Inflammatory macrophage treated with lipopolysaccharide for 4 hours (primary cell): ENCODE measurements at regions not wholly inside any gene's neighbourhood (a gene's known extent, or its start where the extent isn't known, plus 50 kb on each side); places are given as distances from the start of the nearest gene placed in this dataset.

Experiments used
- DNase-seq: peaks from one replicate; pipeline ENCODE4 v3.0.0-alpha.2; 2020

GRCh38 chr10:124302951-124303505, 115.7 kb downstream of the OAT start:
- DNase-seq = no peak

GRCh38 chr10:124301736-124302135, 117.0 kb downstream of the OAT start:
- no peak for DNase-seq

- DNase-seq = no peak
Measured at GRCh38 chr10:124300735-124301134, 118.0 kb downstream of the OAT start.

DNA sequence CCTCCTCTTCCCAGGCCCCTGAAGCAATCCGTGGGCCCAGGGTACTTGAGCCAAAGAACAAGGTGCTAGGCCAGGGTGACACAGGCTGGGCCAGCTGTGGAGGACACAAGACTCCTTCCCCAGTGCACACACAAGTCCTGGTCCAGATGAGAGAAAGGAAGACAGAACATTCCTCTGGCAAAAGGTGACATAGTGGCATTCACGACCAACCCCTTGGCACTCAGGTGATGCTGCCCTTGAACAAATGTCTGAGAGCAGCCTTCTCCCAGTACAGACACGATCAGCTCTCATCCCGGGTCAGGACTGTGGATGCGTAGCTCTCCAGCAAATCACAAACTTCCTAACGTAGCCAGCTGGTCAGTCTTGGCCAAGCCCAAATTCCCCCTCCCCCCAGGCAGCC, 118.5 kb downstream of the OAT start:
- DNase-seq = no peak

GRCh38 chr10:124299696-124300095, 119.0 kb downstream of the OAT start:
- no peak for DNase-seq

GRCh38 chr10:124298891-124299290, 119.8 kb downstream of the OAT start:
- no peak for DNase-seq

DNA sequence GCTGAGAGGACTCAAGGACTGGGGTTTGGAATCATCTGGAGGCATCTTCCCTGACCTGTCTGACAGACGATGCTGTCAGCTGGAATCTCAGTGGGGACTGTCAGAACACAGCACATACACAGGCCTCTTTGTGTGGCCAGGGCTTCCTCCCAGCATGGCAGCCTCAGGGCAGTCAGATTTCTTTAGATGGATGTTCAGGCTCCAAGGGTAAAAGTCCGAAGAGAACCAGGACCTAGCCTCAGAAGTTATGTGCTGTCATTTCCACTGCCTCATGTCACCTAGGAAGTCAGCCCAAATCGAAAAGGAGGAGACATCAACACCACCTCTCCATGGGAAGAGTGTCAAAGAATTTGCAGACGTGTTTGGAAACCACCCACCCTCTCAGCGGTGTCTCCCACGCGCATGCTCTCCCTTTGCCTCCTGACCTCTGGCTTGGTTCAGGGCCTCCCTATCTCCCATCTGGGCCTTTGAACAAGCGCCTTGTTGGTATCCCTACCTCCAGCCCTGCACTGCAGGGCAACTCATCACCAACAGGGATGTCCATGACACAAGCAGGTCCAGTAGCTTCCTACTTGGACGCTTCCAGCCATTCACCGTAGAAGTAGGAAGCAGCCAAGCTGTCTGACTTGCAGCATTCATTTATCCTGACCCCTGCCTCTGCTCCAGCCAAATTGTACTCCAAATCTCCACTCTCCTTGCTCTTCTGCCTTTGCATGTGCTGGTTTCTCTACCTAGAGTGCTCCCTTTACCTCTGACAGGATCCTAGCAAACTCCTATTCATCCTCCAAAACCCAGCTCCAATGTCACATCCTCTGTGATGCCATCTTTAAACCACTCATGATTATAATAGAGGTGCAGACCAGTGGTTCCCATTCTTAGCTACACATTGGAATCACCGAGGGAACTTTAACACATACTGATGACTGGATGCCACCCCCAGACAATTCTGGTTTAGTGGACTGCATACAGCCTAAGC, 121.6 kb downstream of the OAT start:
- DNase-seq = no peak

DNA sequence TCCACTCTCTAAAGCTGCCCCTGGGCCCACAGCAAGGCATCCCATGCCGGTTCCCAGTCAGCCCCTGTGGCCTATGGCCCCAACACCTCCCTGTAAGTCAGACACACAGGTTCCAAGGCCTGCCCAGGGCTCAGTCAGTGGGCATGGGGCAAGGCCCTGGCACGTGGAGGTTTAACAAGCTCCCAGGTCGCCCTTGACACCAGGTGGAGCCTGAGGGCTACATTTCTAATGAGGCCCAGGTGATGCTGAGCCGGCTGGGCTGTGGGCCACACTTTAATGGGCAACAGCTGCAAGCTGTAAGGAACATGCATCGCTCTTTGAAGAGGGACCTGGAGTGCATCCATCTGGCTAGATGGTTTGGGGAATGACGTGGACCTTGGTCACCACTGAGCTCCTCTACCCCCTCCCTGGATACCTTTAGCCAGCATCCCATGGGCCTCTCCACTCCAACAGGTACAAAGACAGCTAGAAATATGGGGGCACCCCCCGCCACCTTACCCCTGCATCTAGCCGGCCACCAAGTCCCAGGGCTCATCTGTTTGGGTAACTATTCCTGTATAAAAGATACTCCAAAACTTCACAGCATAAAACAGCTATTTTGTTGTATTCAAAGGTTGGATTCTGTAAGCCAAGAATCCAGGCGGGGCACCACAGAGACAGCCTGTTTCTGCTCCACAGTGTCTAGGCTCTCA, 122.5 kb downstream of the OAT start:
- no peak for DNase-seq

- DNase-seq = no peak
Measured at GRCh38 chr10:124294811-124295770, 123.6 kb downstream of the OAT start.

- DNase-seq = no peak
Measured at GRCh38 chr10:124293616-124294449, 124.9 kb downstream of the OAT start.

GRCh38 chr10:124292911-124293615, 125.7 kb downstream of the OAT start:
- no peak for DNase-seq

- DNase-seq = peak; percentile 96
Measured at GRCh38 chr10:124291001-124291701, 127.6 kb downstream of the OAT start.

DNA sequence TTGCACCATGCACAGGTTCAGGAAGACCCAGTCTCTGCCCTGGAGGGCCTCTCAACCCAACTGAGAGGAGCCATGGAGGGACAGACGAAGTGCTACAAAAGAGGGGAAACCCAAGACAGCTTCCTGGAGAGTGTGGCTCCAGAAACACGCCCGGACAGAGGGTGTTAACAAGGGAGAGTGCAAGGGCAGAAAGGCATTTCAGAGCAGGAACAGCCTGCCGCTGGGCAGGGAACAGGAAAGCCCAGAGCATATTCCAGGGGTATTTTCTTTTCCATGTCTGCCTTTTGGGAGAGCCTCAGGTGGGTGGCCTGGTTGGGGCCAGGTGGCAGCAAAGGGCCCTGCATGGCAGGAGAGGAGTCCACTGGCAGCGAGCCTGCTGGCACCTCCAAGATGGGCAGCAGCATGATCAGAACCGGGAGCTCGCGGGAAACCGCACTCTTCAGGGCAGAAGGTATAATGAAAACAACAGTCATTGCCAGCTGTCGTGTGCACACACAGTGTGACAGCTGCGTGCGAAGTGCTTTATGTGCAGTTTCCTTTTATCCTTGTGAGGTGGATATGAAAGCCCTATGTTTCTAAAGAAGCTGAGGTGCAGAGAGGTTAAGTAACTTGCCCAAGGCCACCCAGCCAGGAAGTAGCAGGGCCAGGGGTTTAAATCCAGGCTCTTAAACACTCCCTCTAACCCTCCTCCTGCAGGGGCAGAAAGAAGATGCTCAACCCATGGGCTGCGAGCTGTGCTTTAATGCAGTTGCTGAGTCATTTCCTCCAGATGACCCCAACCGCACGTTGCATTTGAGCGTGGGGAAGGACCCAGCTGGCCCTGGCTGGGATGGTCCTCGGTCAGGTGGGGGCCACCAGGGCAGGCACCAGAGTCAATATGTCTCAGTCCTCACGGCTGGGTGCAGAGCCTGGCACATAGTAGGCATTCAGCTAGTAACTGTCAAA, 128.6 kb downstream of the OAT start:
- peak; percentile 89 for DNase-seq

- DNase-seq = no peak
Measured at GRCh38 chr10:124288928-124289850, 129.5 kb downstream of the OAT start.

DNA sequence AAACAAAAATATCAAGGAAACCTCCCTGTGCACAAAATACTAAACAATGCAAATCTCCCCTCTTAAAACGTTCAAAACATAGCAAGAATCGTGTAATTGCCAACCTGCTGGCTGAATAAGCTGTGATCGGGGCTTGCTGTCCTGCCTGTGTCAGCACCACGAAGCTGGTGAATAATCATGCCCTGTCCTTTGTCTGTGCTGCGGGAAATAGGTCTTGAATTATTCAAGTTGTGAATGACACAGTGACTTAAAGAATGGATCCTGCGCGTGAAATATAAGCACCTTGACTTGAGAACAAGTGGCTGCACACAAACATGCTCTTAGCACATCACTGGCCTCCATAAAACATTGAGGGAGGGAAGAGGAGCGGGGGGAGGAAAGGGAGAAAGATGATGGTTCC, 130.2 kb downstream of the OAT start:
- no peak for DNase-seq

- no peak for DNase-seq
Measured at GRCh38 chr10:124287791-124288190, 130.9 kb downstream of the OAT start.

DNA sequence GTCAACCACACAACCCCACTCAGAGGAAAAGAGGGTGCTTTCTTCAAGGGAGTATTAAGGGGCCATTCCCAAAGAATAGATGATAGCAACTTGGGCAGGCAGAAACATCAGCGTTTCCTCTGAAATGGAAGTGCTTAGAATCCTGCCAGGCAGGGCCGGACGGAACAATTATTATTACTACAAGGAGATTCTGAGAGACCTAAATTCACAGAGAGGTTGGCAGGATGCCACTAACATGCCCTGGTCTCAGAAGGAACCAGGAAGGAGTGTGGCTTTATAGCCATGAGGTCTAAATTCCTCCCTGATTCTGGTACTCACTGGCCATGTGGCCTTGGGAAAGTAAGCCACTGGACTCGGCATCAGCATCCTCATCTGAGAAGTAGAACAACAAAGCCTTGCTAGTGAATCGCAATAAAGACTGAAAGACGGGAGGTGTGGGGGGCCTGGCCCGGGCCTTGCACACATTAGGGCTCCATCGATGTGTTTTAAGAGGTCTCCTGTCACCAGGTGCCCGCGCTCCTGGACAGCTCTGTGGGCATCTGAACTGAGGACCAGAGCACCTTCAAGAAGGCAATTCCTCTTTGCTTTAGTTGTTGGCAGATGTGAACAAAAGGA, 131.5 kb downstream of the OAT start:
- no peak for DNase-seq

GRCh38 chr10:124286621-124287020, 132.1 kb downstream of the OAT start:
- DNase-seq = no peak
